HepG2 (cell line): ENCODE measurements at regions not wholly inside any gene's neighbourhood (a gene's known extent, or its start where the extent isn't known, plus 50 kb on each side); places are given as distances from the start of the nearest gene placed in this dataset.

ENCODE experiments used
- ATAC-seq: fragments of 200-7000 bp; cut with Tn5 transposase; 3 replicates; pipeline ENCODE4 v1.9.1; 2020; ENCODE audit warnings: mild to moderate bottlenecking, moderate library complexity
- BruUV-seq: library from RNA; stranded (reverse); fragments of 400-500 nt; replicated peaks from 2 replicates; lab custom pipeline; 2021; lab: Mats Ljungman, UMichigan
- CTCF ChIA-PET: fragments of 300-600 bp; formaldehyde crosslinking; extraction: SDS; loops from one replicate; lab custom pipeline; 2021; ENCODE audit warnings: low total read pairs, inconsistent platforms, low intra/inter-chr PET ratio; lab: Yijun Ruan, JAX
- POLR2A ChIA-PET: fragments of 350-600 bp; sonication (Branson Sonifier 250); formaldehyde crosslinking; loops from one replicate; lab custom pipeline; 2020; ENCODE audit warnings: antibody characterized with exemption, inconsistent platforms; lab: Yijun Ruan, JAX
- DNase-seq: peaks from one replicate; pipeline ENCODE4 v3.0.0-alpha.2; 2015; ENCODE audit warnings: low spot score
- FAIRE-seq: peaks from 3 replicates; lab custom pipeline; 2011; peaks lifted over from hg19 to GRCh38; lab: Jason Lieb, UNC
- H2AFZ ChIP-seq: one replicate; pipeline ENCODE4 v1.6.1; 2011; ENCODE audit warnings: low read length, inconsistent platforms
- H3K27ac ChIP-seq: fragments of 300-600 bp; 3 replicates; pipeline ENCODE4 v1.8.0; 2011; ENCODE audit warnings: mixed run types, mild to moderate bottlenecking, mixed read lengths, low read length, inconsistent platforms; ENCODE audit not compliant: insufficient read depth; ENCODE audit errors: extremely low read length
- H3K27me3 ChIP-seq, 2 experiments: fragments of 200-600 bp in 1 of 2; 2 replicates in 1 of 2; 3 replicates in 1 of 2; pipeline versions ENCODE4 v1.6.0 to v1.8.0; 2011; ENCODE audit warnings: low read length in 2 of 2, mild to moderate bottlenecking in 2 of 2, moderate library complexity in 2 of 2, inconsistent platforms in 1 of 2; ENCODE audit not compliant: insufficient read depth in 2 of 2, control insufficient read depth in 1 of 2
- H3K36me3 ChIP-seq, 2 experiments: fragments of 200-600 bp in 1 of 2; replicated peaks in 1 of 2; 2 replicates in 1 of 2; 3 replicates in 1 of 2; pipeline versions ENCODE4 v1.5.1 to v1.8.0; 2011; ENCODE audit warnings: low read length in 2 of 2, inconsistent platforms in 1 of 2; ENCODE audit not compliant: insufficient read depth in 2 of 2, control insufficient read depth in 1 of 2
- H3K4me1 ChIP-seq: 2 replicates; pipeline ENCODE4 v1.5.1; 2012; ENCODE audit warnings: low read length, inconsistent platforms; ENCODE audit not compliant: insufficient read depth
- H3K4me2 ChIP-seq: 2 replicates; pipeline ENCODE4 v1.6.0; 2011; ENCODE audit warnings: low read depth, low read length, inconsistent platforms
- H3K4me3 ChIP-seq, 3 experiments: fragments of 200-600 bp in 1 of 3; sonication (generic), shearing (Covaris generic) in 1 of 3; replicated peaks in 1 of 3; 2 replicates each; pipeline ENCODE4 v1.5.1; 2011 to 2016; ENCODE audit warnings: low read length in 3 of 3, inconsistent platforms in 2 of 3, low read depth in 2 of 3, mild to moderate bottlenecking in 2 of 3, control low read depth in 1 of 3, mixed read lengths in 1 of 3; ENCODE audit not compliant: insufficient read depth in 1 of 3
- H3K79me2 ChIP-seq: one replicate; pipeline ENCODE4 v1.6.1; 2011; ENCODE audit warnings: low read length, inconsistent platforms; ENCODE audit not compliant: insufficient read depth
- H3K9ac ChIP-seq: 2 replicates; pipeline ENCODE4 v1.6.0; 2011; ENCODE audit warnings: mild to moderate bottlenecking, low read depth, low read length, inconsistent platforms; ENCODE audit not compliant: insufficient read depth
- H3K9me3 ChIP-seq: 2 replicates; pipeline ENCODE4 v1.5.1; 2012; ENCODE audit warnings: mild to moderate bottlenecking, low read length
- H4K20me1 ChIP-seq: 2 replicates; pipeline ENCODE4 v1.6.0; 2011; ENCODE audit warnings: inconsistent platforms, mild to moderate bottlenecking, low read length, moderate library complexity; ENCODE audit not compliant: insufficient read depth
- ESRRA ChIP-seq: sonication (generic); formaldehyde crosslinking; IDR thresholded peaks from 2 replicates; pipeline ENCODE4 v1.5.1; 2020; ENCODE audit warnings: mild to moderate bottlenecking, low read depth, missing genetic modification reagents
- IKZF4 ChIP-seq: sonication (generic); formaldehyde crosslinking; IDR thresholded peaks from 2 replicates; pipeline ENCODE4 v1.5.1; 2020; ENCODE audit warnings: borderline replicate concordance, mild to moderate bottlenecking, low read depth, missing genetic modification reagents; ENCODE audit errors: not compliant biosample characterization
- MED1 ChIP-seq: sonication (generic); formaldehyde crosslinking; IDR thresholded peaks from 2 replicates; pipeline ENCODE4 v1.4.0; 2020; ENCODE audit warnings: missing genetic modification reagents
- TOPORS ChIP-seq: sonication (generic); formaldehyde crosslinking; IDR thresholded peaks from 2 replicates; pipeline ENCODE4 v1.8.0; 2023; ENCODE audit warnings: mild to moderate bottlenecking, missing genetic modification reagents
- ZNF160 ChIP-seq: sonication (generic); formaldehyde crosslinking; IDR thresholded peaks from 2 replicates; pipeline ENCODE4 v1.8.0; 2022; ENCODE audit warnings: mild to moderate bottlenecking, inconsistent platforms, missing genetic modification reagents
- ZNF577 ChIP-seq: sonication (generic); formaldehyde crosslinking; IDR thresholded peaks from 2 replicates; pipeline ENCODE4 v1.4.0; 2020; ENCODE audit warnings: mild to moderate bottlenecking, low read depth, missing genetic modification reagents, borderline replicate concordance
- ZNF670 ChIP-seq: sonication (generic); formaldehyde crosslinking; IDR thresholded peaks from 2 replicates; pipeline ENCODE4 v1.8.0; 2022; ENCODE audit warnings: mild to moderate bottlenecking, missing genetic modification reagents, borderline replicate concordance
- ZNF678 ChIP-seq: sonication (generic); formaldehyde crosslinking; IDR thresholded peaks from 2 replicates; pipeline ENCODE4 v1.4.0; 2020; ENCODE audit warnings: mild to moderate bottlenecking, missing genetic modification reagents
- WGBS: methylation state at CpG from one replicate; pipeline ENCODE4 v1.1.6; 2017; ENCODE audit warnings: low lambda C conversion rate; 5-methylcytosine and 5-hydroxymethylcytosine counted together
- in situ Hi-C: cut with HindIII; loops from 2 replicates; pipeline ENCODE4 v1.10.0; 2017; ENCODE audit warnings: low pct_unique_long_range_greater_than_20kb; ENCODE audit not compliant: extremely low pct_ligation_motif_present
- intact Hi-C: fragments of 100-400 bp; cut with micrococcal nuclease; formaldehyde crosslinking; loops from one replicate; pipeline ENCODE4 v1.10.0; 2022; ENCODE audit not compliant: unreplicated experiment
- TF ChIP-seq, protein P1 (sequence below): sonication (generic); formaldehyde crosslinking; IDR thresholded peaks from 2 replicates; pipeline ENCODE4 v1.4.0; 2020; ENCODE audit warnings: missing genetic modification reagents
- TF ChIP-seq, protein P2 (sequence below): sonication (generic); formaldehyde crosslinking; IDR thresholded peaks from 2 replicates; pipeline ENCODE4 v1.4.0; 2020; ENCODE audit warnings: mild to moderate bottlenecking, missing genetic modification reagents

DNA sequence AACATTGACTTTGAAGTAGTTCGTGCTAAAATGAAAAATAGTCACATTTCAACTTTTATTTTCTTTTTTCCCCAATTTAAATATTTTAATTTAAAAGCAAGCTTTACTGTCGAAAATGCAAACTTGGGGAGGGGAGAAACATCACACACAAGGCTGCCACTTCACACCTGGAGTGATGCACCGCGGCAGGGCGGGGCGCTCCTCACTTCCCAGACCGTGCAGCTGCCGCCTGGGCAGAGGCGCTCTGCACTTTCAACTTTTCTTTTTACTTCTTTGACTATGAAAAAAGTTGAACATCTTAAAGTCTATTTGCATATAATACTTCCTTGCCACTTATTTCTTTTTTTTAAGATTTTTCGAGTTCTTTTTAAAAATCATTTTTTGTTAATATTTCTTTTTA is 993.3 kb upstream of the GJE1 start:
- DNase-seq (no peak), ATAC-seq (no peak)
- WGBS, result 30% methylated on average over 10 of the region's 10 CpGs
- no peaks in the 10 kb centered on the region for H3K4me1 ChIP-seq
- intact Hi-C loops, result no loop called here
- no peak for TF ChIP-seq ZNF670 (CRISPR knock-in tag)
- TF ChIP-seq ZNF678, result no peak
- TF ChIP-seq ESRRA, result no peak
- TF ChIP-seq, protein P1, sequence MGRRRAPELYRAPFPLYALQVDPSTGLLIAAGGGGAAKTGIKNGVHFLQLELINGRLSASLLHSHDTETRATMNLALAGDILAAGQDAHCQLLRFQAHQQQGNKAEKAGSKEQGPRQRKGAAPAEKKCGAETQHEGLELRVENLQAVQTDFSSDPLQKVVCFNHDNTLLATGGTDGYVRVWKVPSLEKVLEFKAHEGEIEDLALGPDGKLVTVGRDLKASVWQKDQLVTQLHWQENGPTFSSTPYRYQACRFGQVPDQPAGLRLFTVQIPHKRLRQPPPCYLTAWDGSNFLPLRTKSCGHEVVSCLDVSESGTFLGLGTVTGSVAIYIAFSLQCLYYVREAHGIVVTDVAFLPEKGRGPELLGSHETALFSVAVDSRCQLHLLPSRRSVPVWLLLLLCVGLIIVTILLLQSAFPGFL (CRISPR knock-in tag), result no peak
- no peak for TF ChIP-seq MED1
- TF ChIP-seq ZNF577 (CRISPR knock-in tag), result no peak
- TF ChIP-seq IKZF4 (CRISPR knock-in tag), result no peak
- no peak for TF ChIP-seq ZNF160 (CRISPR knock-in tag)
- TF ChIP-seq TOPORS (CRISPR knock-in tag), result no peak
- TF ChIP-seq, protein P2, sequence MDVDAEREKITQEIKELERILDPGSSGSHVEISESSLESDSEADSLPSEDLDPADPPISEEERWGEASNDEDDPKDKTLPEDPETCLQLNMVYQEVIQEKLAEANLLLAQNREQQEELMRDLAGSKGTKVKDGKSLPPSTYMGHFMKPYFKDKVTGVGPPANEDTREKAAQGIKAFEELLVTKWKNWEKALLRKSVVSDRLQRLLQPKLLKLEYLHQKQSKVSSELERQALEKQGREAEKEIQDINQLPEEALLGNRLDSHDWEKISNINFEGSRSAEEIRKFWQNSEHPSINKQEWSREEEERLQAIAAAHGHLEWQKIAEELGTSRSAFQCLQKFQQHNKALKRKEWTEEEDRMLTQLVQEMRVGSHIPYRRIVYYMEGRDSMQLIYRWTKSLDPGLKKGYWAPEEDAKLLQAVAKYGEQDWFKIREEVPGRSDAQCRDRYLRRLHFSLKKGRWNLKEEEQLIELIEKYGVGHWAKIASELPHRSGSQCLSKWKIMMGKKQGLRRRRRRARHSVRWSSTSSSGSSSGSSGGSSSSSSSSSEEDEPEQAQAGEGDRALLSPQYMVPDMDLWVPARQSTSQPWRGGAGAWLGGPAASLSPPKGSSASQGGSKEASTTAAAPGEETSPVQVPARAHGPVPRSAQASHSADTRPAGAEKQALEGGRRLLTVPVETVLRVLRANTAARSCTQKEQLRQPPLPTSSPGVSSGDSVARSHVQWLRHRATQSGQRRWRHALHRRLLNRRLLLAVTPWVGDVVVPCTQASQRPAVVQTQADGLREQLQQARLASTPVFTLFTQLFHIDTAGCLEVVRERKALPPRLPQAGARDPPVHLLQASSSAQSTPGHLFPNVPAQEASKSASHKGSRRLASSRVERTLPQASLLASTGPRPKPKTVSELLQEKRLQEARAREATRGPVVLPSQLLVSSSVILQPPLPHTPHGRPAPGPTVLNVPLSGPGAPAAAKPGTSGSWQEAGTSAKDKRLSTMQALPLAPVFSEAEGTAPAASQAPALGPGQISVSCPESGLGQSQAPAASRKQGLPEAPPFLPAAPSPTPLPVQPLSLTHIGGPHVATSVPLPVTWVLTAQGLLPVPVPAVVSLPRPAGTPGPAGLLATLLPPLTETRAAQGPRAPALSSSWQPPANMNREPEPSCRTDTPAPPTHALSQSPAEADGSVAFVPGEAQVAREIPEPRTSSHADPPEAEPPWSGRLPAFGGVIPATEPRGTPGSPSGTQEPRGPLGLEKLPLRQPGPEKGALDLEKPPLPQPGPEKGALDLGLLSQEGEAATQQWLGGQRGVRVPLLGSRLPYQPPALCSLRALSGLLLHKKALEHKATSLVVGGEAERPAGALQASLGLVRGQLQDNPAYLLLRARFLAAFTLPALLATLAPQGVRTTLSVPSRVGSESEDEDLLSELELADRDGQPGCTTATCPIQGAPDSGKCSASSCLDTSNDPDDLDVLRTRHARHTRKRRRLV, result no peak
- TF ChIP-seq, all 625 proteins: peak for 0
- H3K36me3 ChIP-seq, result no peaks in the 10 kb centered on the region
- no peak overlapping the region for H3K9ac ChIP-seq
- no peak for FAIRE-seq
- no peaks in the 10 kb centered on the region for H3K27me3 ChIP-seq
- H3K27ac ChIP-seq, result no peak overlapping the region
- no peaks in the 10 kb centered on the region for H3K79me2 ChIP-seq
- no peak overlapping the region for H3K4me2 ChIP-seq
- in situ Hi-C loops, result no loop called here
- H4K20me1 ChIP-seq, result no peaks in the 10 kb centered on the region
- no peak overlapping the region for H2AFZ ChIP-seq
- H3K4me3 ChIP-seq, result no peak overlapping the region
- ChIA-PET POLR2A (no interaction called here), CTCF (no interaction called here)
- no peaks in the 10 kb centered on the region for H3K9me3 ChIP-seq
- no TSS peak for BruUV-seq
